ENCODE measurements at regions not wholly inside any gene's neighbourhood (a gene's known extent, or its start where the extent isn't known, plus 50 kb on each side); places are given as distances from the start of the nearest gene placed in this dataset.
"Not testable (repeated sequence)": the region's sequence is repeated elsewhere in the genome, so short reads cannot be mapped to it uniquely, and the experiment has no call there.

DNA sequence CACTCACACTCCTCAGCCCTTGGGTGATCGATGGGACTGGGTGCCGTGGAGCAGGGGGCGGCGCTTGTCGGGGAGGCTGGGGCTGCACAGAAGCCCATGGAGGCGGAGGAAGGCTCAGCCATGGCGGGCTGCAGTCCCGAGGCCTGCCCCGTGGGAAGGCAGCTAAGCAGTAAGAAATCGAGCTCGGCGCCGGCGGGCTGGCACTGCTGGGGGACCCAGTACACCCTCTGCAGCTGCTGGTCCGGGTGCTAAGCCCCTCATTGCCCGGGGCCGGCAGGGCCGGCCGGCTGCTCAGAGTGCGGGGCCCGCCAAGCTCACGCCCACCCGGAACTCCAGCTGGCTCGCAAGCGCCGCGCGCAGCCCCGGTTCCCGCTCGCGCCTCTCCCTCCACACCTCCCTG lies 942.6 kb downstream of the C4orf33 start:
- not testable (repeated sequence) for TF ChIP-seq NFRKB (IDR thresholded peaks at IDR 0.05); BHLHE40 (IDR thresholded peaks at IDR 0.05; ENCODE audit: borderline replicate concordance); CTBP1 (IDR thresholded peaks at IDR 0.05; ENCODE audit: borderline replicate concordance); ELF4 (IDR thresholded peaks at IDR 0.05); ARNT (IDR thresholded peaks at IDR 0.05); ZNF384 (IDR thresholded peaks at IDR 0.05); FOXM1 (IDR thresholded peaks at IDR 0.05; ENCODE audit: borderline replicate concordance); SUZ12 (IDR thresholded peaks at IDR 0.05)
- TF ChIP-seq, protein P1, sequence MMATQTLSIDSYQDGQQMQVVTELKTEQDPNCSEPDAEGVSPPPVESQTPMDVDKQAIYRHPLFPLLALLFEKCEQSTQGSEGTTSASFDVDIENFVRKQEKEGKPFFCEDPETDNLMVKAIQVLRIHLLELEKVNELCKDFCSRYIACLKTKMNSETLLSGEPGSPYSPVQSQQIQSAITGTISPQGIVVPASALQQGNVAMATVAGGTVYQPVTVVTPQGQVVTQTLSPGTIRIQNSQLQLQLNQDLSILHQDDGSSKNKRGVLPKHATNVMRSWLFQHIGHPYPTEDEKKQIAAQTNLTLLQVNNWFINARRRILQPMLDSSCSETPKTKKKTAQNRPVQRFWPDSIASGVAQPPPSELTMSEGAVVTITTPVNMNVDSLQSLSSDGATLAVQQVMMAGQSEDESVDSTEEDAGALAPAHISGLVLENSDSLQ (IDR thresholded peaks at IDR 0.05): not testable (repeated sequence)

Data from HEK293T (cell line).